NCI-H146 treated with DMSO at 0.1 percent for 48 hours (cell line): ENCODE measurements at regions not wholly inside any gene's neighbourhood (a gene's known extent, or its start where the extent isn't known, plus 50 kb on each side); places are given as distances from the start of the nearest gene placed in this dataset.
"Not testable (repeated sequence)": the region's sequence is repeated elsewhere in the genome, so short reads cannot be mapped to it uniquely, and the experiment has no call there.

ENCODE experiments used
- DNase-seq: peaks from one replicate; lab custom pipeline; 2025; ENCODE audit not compliant: unreplicated experiment; lab: John Stamatoyannopoulos, UW

DNA sequence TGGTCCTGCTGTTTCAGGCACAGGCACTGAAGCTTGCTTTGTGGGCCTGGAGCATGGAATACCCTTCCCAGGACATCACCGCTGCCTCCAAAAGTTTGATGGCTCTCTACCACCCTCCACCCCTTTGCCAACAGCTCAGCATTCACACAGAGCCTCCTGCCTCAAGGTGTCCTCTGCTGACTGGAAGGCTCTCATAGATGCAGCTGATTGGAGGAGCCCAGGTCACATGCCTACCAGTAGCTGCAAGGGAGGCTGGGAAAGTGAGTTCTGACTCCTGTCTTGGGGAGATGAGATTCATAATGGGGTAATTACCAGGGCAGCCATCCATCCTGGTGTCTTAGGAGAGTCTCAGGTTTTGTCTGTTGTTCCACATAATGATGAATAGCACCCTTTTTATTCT lies 124.8 kb upstream of the GRIK3 start:
- DNase-seq, result no peak

DNA sequence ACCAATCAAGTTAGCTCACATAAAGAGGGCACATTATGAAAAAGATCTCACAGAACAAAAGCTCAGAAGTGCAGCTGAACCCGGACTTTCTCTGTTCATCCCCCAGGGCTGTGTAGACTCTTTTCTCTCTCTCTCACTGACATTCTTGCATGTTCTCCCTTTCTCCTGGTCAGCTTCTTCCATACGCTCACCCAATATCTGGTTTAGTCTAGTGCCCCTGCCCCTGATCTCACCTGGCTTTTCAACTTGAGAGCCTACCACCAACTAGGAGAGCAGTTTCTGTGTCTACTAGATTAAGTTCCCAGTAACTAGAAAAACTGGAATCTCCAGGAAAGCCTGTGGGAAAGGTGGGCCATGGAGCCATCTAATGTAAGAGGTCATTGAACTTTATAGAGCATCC lies 126.9 kb upstream of the GRIK3 start:
- no peak for DNase-seq

DNA sequence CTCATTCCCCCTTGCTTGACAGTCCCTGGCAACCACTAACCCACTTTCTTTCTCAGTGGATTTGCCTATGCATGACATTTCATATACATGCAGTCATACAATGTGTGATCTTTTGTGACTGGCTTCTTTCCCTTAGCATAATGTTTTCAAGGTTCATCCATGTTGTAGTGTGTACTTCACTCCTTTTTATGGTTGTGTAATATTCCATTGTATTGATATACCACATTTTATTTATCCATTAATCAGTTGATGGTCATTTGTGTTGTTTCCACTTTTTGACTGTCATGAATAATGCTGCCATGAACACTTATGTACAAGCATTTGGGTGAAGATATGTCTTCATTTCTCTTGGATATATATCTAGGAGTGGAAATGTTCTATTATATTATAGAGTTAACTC lies 127.7 kb upstream of the GRIK3 start:
- no peak for DNase-seq

DNA sequence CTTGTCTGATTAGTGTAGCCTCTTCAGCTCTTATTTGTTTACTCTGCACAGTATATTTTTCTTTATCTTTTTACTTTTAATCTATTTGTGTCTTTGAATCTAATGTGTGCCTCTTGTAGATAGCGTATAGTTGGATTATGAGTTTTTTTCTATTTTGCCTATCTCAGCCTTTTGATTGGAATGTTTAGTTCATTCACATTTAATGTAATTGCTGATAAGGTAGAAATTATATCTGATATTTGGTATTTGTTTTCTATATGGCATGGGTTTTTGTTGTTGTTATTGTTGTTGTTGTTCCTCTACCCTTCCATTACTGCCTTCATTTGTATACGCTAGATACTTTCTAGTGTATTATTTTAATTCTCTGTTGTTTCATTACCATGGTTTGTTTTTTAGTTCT lies 131.7 kb upstream of the GRIK3 start:
- no peak for DNase-seq

DNA sequence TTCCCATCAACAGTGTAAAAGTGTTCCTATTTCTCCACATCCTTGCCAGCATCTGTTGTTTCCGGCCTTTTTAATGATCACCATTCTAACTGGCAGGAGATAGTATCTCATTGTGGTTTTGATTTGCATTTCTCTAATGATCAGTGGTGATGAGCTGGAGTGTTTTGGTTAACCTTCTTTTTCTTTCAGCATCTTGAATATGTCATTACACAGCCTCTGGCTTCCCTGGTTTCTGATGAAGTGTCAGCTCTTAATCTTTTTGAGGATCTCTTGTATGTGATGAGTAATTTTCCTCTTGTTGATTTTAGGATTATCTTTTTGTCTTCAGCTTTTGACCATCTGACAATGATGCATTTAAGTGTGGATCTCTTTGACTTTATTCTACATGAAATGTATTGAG lies 133.2 kb upstream of the GRIK3 start:
- no peak for DNase-seq

DNA sequence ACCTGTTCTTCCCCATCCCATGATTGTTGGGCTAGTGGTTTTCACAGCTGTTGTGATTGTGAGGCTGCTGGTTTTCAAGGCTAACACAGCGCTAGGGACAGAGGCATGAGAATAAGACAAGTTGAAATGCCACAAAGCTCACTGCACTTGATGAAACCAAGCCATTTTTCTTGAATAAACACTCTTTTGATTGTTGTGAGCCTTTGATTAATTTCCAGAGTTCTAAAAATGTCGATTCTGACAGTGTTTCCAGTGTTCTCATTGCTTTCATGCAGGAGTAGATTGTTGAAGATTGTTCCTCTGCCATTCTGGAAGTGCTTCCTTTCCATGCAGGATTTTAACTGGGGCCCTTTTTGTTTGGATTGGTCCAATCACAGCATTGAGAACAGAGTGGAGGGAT lies 134.9 kb upstream of the GRIK3 start:
- no peak for DNase-seq

DNA sequence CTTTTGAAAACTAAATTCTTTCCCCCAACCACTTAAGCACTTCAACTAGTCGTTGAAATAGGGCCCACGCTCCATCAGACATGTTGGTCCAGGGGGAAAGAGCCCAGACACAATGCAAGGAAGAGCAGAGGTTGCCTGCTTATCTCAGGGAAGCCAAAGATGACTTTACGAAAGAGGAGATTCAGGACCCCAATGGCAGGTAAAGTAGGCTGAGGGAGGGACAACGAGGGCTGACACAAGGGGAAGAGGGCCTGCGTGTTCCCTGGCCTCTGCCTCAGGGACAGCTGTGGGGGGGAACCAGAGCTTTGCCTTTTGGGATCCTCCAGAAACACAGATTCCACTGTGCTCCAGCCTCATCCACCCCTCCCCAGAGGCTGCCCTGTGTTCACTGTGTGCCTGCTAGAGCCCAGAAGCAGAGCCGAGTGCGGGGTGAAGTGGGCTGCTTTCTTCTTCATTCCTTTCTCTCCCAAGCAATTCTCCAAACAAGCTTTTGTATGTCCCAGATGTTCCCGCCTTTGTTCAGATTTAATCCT lies 135.5 kb upstream of the GRIK3 start:
- no peak for DNase-seq

DNA sequence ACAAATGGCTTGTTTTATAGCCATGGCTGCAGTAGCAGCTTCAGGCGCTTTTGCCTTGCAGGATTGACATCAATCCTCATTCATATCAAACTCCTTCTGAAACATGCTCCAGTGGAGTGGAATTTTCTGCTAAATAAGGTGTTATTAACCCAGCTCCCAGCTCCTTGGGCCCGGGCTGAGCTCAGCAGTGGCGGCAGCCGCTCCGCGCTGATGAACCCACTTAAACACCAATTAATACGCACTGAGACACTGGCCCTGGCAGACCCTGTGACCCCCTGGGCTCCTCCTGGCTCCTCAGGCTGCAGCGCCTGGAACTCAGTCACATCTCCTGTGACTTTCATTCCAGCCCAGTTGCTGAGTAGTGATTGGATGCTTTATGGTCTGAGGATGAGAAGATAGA lies 137.4 kb upstream of the GRIK3 start:
- DNase-seq, result no peak

DNA sequence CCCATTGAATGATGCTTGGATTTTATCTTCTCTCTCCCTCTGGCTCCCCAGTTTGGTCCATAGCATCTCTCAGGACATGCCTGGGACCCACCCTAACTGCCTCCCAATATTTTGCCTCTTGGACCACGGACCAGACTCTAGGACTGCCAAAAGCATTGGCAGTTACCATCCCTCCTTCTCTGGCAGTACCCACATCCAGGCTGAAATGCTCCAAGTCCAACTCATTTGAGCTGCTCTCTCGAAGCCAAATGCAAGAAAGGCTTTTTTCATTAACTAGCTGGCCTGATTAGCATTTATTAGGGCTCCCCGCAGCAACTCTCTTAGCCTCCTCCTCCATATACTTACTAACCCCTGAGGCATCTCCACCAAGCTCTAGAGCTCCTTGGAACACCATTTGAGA lies 140.0 kb upstream of the GRIK3 start:
- no peak for DNase-seq

DNA sequence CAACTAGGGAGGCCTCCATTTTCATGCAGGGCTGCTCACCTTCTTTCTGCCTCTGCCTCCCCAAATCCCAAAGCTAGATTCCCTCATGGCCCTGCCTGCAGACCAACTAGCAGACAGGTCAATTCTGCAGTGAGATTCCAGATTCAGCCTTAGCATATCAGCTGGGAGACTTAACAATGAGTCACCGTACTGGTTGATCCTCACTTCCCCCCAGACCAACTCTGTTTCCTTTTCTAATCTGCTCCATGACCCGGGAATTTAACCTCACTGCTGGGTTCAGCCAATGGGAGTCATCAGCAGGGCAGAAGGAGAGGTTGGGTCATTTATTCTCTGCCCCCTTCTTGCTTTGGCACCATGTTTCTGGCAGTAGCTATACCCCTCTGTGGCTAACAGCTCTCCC lies 140.6 kb upstream of the GRIK3 start:
- DNase-seq, result no peak

DNA sequence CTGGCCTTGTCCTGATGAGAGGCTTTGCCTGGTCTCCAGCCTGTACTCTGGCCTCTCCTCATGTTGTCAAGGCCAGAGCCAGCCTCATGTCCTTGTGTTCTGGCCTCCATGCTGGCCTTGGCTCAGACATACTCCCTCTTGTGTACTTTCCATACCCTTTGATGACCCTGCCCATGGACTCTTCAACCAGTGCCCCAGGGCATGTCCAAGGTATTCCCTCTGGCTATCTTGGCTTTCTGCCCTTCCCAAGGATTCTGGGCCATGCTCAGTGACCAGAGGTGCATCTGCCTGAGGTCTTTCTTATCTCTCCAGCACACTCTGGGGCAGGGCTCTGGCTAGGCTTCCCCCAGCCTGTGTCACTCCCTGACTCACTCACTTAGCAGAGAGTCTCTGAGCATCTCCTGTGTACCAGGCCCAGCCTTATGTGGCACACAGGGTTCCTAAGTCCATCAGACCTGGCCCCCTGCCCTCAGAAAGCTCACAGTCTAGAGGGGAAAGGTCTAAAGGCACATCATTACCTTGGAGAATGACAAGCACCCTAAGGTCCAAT lies 141.4 kb upstream of the GRIK3 start:
- DNase-seq, result no peak

DNA sequence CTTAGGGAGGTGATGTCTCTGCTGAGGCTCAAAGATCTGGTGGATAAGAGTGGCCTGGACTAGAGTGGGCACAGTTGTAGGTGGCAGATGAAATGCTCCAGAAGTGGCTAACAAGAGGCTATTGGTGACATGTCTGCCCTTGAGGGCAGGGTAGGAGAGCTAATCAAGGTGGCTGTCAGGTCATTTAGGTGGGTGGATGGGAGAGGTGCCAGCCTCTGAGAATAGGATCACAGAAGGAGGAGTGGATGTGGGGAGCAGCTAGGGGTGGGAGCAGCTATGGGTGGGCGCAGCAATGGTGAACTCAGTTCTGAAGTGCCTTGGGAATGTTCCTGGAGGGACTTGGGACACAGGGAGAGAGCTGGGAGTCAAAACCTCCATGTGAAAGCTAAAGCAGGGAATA lies 142.0 kb upstream of the GRIK3 start:
- no peak for DNase-seq

DNA sequence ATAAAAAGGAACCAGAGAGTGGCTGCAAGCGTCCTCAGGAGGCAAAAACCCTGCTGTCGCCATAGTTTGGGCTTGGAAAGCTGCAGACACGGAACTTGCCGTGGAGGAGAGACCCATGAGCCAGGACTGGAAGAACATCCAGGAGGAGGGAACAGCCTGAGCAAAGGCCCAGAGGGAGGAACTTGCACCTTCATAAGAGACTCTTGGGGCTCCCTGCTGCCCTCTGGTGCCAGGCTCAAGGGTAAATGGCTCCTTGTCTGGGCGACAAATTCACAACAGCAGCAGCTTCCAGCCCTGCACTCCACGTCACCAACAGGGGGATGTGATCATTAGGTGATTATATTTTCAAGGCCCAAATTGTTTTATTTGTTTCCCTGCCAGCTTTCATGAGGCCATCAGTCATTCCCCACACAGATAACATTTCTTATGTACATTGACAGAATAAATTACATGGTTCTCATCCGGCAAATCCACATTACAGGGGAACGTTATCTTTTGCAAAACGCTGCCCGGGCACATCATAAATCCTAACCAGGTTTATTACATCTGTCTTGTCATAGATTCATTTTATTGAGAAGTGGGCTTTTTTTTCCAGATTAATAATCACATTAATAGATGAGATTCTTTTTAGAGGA lies 143.0 kb upstream of the GRIK3 start:
- DNase-seq, result peak; percentile 15

DNA sequence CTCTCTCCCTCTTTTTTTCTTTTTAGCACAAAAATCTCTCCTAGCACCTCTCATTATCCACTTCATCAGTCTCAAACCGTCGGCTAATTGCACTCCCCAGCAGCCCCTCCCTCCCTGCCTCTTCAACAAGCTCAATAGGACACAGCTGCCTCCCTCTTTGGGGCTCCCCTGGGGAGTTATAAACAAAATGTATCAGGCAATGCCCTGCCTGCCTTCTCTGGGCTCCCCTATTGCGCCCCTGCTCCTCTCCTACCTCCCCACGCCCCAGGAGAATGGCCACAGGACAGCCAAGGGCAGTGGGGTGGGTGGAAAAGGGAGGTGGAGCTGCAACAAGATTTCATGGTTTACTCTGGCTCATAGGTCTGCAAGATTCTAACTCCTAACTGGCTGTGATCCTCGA lies 147.1 kb upstream of the GRIK3 start:
- peak; percentile 2 for DNase-seq

DNA sequence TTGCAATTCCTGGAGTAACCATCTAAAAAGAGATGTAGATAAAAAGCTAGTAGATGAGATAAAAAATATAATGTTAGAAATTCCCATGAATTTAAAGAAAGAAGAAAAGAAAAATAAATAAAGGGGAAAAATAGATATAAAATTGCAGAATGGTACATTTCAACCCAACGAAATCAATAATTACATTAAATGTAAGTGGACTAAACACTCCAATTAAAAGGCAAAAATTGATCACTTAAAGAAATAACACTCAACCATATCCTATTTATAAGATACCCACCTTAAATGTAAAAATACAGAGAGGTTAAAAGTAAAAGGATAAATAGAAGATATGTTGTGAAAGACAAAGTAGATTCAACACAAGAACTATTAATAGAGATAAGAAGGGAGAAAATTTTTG lies 150.5 kb upstream of the GRIK3 start:
- no peak for DNase-seq

DNA sequence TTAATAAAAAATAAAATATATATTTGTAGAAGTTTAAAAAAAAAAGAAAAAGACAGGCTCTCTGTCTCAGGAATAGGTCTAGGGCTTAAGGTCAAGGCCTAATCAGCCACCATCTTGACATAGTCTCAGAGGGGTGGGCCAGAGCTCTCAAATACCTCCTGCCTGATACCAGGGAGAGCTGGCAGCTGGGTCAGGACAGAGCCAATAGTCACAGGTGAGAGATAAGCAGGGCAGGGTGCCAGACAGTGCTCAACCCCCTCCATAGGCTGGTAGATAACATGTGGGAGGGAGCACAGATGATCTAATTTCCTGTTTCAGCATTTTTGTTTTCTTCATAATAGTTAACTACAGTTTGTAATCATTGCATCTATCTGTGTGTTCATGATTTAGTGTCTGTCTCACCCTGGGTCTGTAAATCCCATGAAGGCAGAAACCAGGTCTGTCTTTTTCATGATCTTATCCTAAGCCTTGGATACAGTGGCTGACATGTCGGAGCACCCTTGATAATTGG lies 152.0 kb upstream of the GRIK3 start:
- peak; percentile 2 for DNase-seq

DNA sequence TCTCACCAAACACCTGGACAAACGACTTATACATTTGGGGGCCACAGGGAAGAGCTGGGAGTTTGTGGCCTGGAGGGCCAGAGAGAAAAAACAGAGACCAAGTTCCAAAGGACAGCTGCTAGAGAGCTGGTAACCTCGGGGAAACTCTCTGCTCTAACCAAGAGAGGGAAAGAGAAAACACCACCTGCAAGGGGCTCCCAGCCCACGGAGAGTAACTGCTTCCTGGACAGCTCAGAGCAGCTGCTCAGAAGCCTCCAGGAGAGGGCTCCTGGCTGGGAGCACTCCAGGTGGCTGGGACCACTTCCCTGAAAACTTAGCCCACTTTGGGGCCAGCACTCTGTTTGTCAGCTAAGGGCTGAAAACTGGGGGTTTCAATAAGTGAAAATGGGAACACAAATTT lies 154.8 kb upstream of the GRIK3 start:
- DNase-seq, result peak; percentile 2

DNA sequence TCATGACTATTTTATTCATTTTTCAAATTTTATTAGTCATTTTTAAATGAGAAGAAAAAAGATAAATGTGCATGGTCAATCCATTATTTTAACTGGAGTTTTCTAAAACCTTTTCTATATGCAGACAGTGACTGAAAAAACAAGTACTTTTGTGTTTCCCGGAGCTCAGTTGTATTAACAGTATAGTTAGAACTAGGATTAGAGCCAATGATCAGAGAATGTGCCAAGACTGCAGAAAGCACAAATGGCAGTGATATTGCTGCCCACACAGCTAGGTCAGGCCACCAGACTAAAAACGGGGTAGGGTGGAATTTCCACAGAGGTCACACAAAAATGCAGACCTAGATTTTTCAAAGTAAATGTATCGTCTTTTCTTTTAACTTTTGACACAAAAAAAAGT lies 163.1 kb upstream of the GRIK3 start:
- DNase-seq, result no peak

DNA sequence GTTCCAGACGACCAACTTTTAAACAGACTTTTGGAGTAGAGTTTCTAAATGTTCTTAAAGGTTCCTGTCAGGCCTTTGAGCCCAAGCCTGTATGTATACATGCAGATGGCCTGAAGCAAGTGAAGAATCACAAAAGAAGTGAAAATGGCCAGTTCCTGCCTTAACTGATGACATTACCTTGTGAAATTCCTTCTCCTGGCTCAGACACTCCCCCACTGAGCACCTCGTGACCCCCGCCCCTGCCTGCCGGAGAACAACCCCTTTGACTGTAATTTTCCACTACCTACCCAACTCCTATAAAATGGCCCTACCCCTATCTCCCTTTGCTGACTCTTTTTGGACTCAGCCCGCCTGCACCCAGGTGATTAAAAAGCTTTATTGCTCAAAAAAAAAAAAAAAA lies 180.0 kb upstream of the GRIK3 start:
- not testable (repeated sequence) for DNase-seq

DNA sequence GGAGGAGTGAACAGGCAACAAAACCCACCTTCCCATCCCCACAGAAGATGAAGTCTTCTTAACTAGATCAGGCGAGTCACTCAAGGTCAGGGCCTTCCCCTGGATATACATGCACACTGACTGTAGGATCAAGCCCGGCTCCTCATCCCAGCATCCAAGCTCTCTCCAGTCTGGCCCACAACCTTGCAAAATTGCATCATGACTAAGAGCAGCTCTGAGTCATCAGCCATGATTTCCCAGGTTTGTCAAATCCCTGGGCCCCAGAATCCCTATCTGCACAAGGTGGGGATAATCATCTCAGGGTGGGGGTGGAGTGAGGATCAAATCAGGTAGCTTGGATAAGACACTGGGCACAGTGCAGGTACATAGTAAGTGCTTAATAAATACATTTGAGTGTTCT lies 199.3 kb upstream of the GRIK3 start:
- no peak for DNase-seq

DNA sequence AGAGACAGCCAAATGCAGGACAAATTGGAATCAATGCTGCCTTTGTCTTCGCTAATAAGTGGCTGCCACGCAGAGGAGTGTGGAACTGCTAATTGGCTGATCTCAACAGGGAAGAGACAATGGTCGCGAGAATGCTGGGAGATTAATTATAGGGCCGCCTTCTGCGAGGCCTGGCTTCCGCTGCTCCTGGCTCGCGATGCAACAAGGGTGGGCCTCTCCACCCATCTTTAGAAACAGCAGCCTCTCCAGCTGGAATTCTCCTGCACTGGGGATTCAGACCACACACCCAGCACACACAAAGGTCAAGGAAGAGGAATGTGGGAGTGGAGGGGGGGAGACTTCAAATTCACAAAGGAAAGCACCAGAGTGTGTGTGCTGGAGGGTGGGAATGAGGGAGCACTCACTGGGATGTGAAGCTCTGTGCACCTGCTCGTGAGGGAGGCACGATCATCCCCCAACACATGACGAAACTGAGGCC lies 200.7 kb upstream of the GRIK3 start:
- peak; percentile 39 for DNase-seq

DNA sequence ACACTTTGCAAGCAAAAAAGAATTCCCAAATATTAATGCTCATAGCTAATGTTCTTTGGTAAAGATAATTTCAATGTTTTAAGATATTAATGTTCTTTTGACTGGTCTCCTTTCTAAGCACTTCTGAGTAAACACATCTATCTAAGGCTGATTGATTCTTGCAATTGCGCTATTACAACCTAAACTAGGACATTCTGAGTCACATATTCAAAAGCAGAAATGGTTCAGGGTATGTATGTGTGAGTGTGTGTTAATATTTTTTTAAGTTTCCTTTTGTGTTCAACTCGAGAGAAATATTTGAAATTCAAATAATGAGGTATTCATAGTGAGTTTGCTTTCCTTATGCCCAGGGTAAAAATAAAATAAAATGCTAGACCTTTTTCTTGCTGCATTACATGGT lies 203.6 kb upstream of the GRIK3 start:
- no peak for DNase-seq
